ENCODE measurements at regions not wholly inside any gene's neighbourhood (a gene's known extent, or its start where the extent isn't known, plus 50 kb on each side); places are given as distances from the start of the nearest gene placed in this dataset.

GRCh38 chr10:44326474-44327030 is 58.3 kb downstream of the CXCL12 start:
- intact Hi-C loops (cut with DNase I; ENCODE audit: low total_unique reads) = no loop called here
- no peak for DNase-seq (ENCODE audit: low spot score in 2 of 2)
- TF ChIP-seq CTCF (IDR thresholded peaks at IDR 0.05) = no peak
- TF ChIP-seq POLR2A (IDR thresholded peaks at IDR 0.05) = no peak
- WGBS, 2 donors = 81 to 100% methylated on average over 1 of the region's 1 CpG
- no peak overlapping the region for H3K4me3 ChIP-seq (ENCODE audit: low read depth, poor library complexity, severe bottlenecking)

- intact Hi-C loops (cut with DNase I; ENCODE audit: low total_unique reads) = no loop called here
- TF ChIP-seq CTCF (IDR thresholded peaks at IDR 0.05) (no peak), POLR2A (IDR thresholded peaks at IDR 0.05) (no peak)
- DNase-seq (ENCODE audit: low spot score in 2 of 2) = no peak
- 79 to 80% methylated on average over 6 of the region's 6 CpGs for WGBS, 2 donors
- H3K4me3 ChIP-seq (ENCODE audit: low read depth, poor library complexity, severe bottlenecking) = no peak overlapping the region
Measured at GRCh38 chr10:44325596-44326307, 59.1 kb downstream of the CXCL12 start.

- no peak overlapping the region for H3K4me3 ChIP-seq (ENCODE audit: low read depth, poor library complexity, severe bottlenecking)
- intact Hi-C loops (cut with DNase I; ENCODE audit: low total_unique reads) = no loop called here
- TF ChIP-seq POLR2A (IDR thresholded peaks at IDR 0.05) = no peak
- TF ChIP-seq CTCF (IDR thresholded peaks at IDR 0.05) = no peak
- DNase-seq (ENCODE audit: low spot score in 2 of 2) = no peak
- 51 to 61% methylated on average over 3 of the region's 3 CpGs for WGBS, 2 donors
Measured at GRCh38 chr10:44325157-44325556, 59.7 kb downstream of the CXCL12 start.

GRCh38 chr10:44323838-44324237 is 61.1 kb downstream of the CXCL12 start:
- TF ChIP-seq POLR2A (IDR thresholded peaks at IDR 0.05) (no peak), CTCF (IDR thresholded peaks at IDR 0.05) (no peak)
- intact Hi-C loops (cut with DNase I; ENCODE audit: low total_unique reads) = no loop called here
- no peak overlapping the region for H3K4me3 ChIP-seq (ENCODE audit: low read depth, poor library complexity, severe bottlenecking)
- no peak for DNase-seq (ENCODE audit: low spot score in 2 of 2)
- 88 to 96% methylated on average over 3 of the region's 3 CpGs for WGBS, 2 donors

- WGBS, 2 donors = 78 to 84% methylated on average over 2 of the region's 2 CpGs
- intact Hi-C loops (cut with DNase I; ENCODE audit: low total_unique reads) = no loop called here
Measured at GRCh38 chr10:44322137-44322536, 62.8 kb downstream of the CXCL12 start.

More at GRCh38 chr10:44322137-44322536, 62.8 kb downstream of the CXCL12 start:
- DNase-seq (ENCODE audit: low spot score in 2 of 2) = no peak
- no peak overlapping the region for H3K4me3 ChIP-seq (ENCODE audit: low read depth, poor library complexity, severe bottlenecking)
- TF ChIP-seq CTCF (IDR thresholded peaks at IDR 0.05) (no peak), POLR2A (IDR thresholded peaks at IDR 0.05) (no peak)
